Chondrocyte (in vitro differentiated cells): ENCODE measurements at regions not wholly inside any gene's neighbourhood (a gene's known extent, or its start where the extent isn't known, plus 50 kb on each side); places are given as distances from the start of the nearest gene placed in this dataset.

Experiments used
- DNase-seq: peaks from one replicate; pipeline ENCODE4 v3.0.0; 2021; ENCODE audit warnings: mixed read lengths, low spot score
- H3K27ac Mint-ChIP-seq: one replicate; pipeline ENCODE4 v1.8.0; 2021; ENCODE audit warnings: mild to moderate bottlenecking, moderate library complexity, mixed read lengths; ENCODE audit not compliant: unreplicated experiment
- H3K27me3 Mint-ChIP-seq: 2 replicates; pipeline ENCODE4 v1.8.0; 2021; ENCODE audit warnings: low read depth, mixed read lengths
- H3K36me3 Mint-ChIP-seq: 2 replicates; pipeline ENCODE4 v1.8.0; 2021; ENCODE audit warnings: low read depth, mixed read lengths
- H3K4me1 Mint-ChIP-seq: 2 replicates; pipeline ENCODE4 v1.8.0; 2021; ENCODE audit warnings: low read depth, mild to moderate bottlenecking, mixed read lengths
- H3K4me3 Mint-ChIP-seq: one replicate; pipeline ENCODE4 v1.8.0; 2021; ENCODE audit warnings: mild to moderate bottlenecking, moderate library complexity, mixed read lengths; ENCODE audit not compliant: unreplicated experiment
- H3K9me3 Mint-ChIP-seq: 2 replicates; pipeline ENCODE4 v1.8.0; 2021; ENCODE audit warnings: low read depth, mixed read lengths
- CTCF ChIP-seq: fragments of 200-600 bp; sonication (generic); IDR thresholded peaks from 2 replicates; pipeline ENCODE4 v1.5.0; 2021; ENCODE audit warnings: antibody characterized with exemption, mild to moderate bottlenecking, moderate library complexity

GRCh38 chr15:48001393-48002039 lies 119.3 kb upstream of the SLC24A5 start:
- peaks cover 9% of the 10 kb centered on the region for H3K4me1 Mint-ChIP-seq

GRCh38 chr15:48002767-48003166 lies 118.0 kb upstream of the SLC24A5 start:
- no peak for TF ChIP-seq CTCF
- H3K4me3 Mint-ChIP-seq: no peak overlapping the region
- no peaks in the 10 kb centered on the region for H3K9me3 Mint-ChIP-seq
- no peaks in the 10 kb centered on the region for H3K36me3 Mint-ChIP-seq
- H3K4me1 Mint-ChIP-seq: peaks cover 11% of the 10 kb centered on the region
- H3K27me3 Mint-ChIP-seq: peaks cover 8% of the 10 kb centered on the region
- no peak overlapping the region for H3K27ac Mint-ChIP-seq
- DNase-seq: no peak

More at GRCh38 chr15:48001393-48002039, 119.3 kb upstream of the SLC24A5 start:
- DNase-seq: no peak
- no peak for TF ChIP-seq CTCF
- peaks cover 8% of the 10 kb centered on the region for H3K27me3 Mint-ChIP-seq
- no peak overlapping the region for H3K4me3 Mint-ChIP-seq
- H3K27ac Mint-ChIP-seq: no peak overlapping the region
- no peaks in the 10 kb centered on the region for H3K9me3 Mint-ChIP-seq
- no peaks in the 10 kb centered on the region for H3K36me3 Mint-ChIP-seq

- no peaks in the 10 kb centered on the region for H3K9me3 Mint-ChIP-seq
- H3K4me1 Mint-ChIP-seq: peaks cover 11% of the 10 kb centered on the region
- no peak overlapping the region for H3K27ac Mint-ChIP-seq
- no peak overlapping the region for H3K4me3 Mint-ChIP-seq
- TF ChIP-seq CTCF: no peak
- DNase-seq: no peak
- H3K27me3 Mint-ChIP-seq: peaks cover 8% of the 10 kb centered on the region
- no peaks in the 10 kb centered on the region for H3K36me3 Mint-ChIP-seq
Observed at GRCh38 chr15:48003441-48003840, 117.3 kb upstream of the SLC24A5 start.

- Mint-ChIP-seq H3K4me3 (no peak overlapping the region), H3K27ac (no peak overlapping the region), H3K9me3 (no peaks in the 10 kb centered on the region), H3K27me3 (peaks cover 4% of the 10 kb centered on the region), H3K4me1 (peaks cover 11% of the 10 kb centered on the region), H3K36me3 (no peaks in the 10 kb centered on the region)
- no peak for TF ChIP-seq CTCF
- no peak for DNase-seq
Observed at GRCh38 chr15:48005077-48005476, 115.7 kb upstream of the SLC24A5 start.

GRCh38 chr15:48006031-48006511 lies 114.7 kb upstream of the SLC24A5 start:
- Mint-ChIP-seq H3K27ac (no peak overlapping the region), H3K36me3 (no peaks in the 10 kb centered on the region), H3K4me1 (peaks cover 11% of the 10 kb centered on the region), H3K4me3 (no peak overlapping the region), H3K9me3 (no peaks in the 10 kb centered on the region), H3K27me3 (peaks cover 4% of the 10 kb centered on the region)
- no peak for DNase-seq
- TF ChIP-seq CTCF: no peak
